Endothelial cell of umbilical vein (primary cell): ENCODE measurements at regions not wholly inside any gene's neighbourhood (a gene's known extent, or its start where the extent isn't known, plus 50 kb on each side); places are given as distances from the start of the nearest gene placed in this dataset.

Experiments
- CTCF ChIP-seq, 2 donors: IDR thresholded peaks; 1 replicate in 1 of 2; 2 replicates in 1 of 2; pipeline ENCODE4 v1.5.1; 2011; ENCODE audit warnings: low read length in 2 of 2, mild to moderate bottlenecking in 2 of 2, moderate library complexity in 2 of 2, control low read depth in 1 of 2, inconsistent platforms in 1 of 2, low read depth in 1 of 2; ENCODE audit not compliant: insufficient read depth in 1 of 2; ENCODE audit errors: extremely low read depth in 1 of 2
- EZH2 ChIP-seq: IDR thresholded peaks from 2 replicates; pipeline ENCODE4 v1.6.1; 2012; ENCODE audit warnings: borderline replicate concordance, low read depth, mild to moderate bottlenecking, moderate library complexity, low read length, inconsistent platforms; ENCODE audit not compliant: severe bottlenecking
- MAX ChIP-seq: IDR thresholded peaks from 2 replicates; pipeline ENCODE4 v1.6.1; 2011; ENCODE audit not compliant: insufficient read depth, insufficient read length
- POLR2A ChIP-seq: IDR thresholded peaks from 2 replicates; pipeline ENCODE4 v1.6.1; 2012; ENCODE audit warnings: low read depth, mild to moderate bottlenecking, control low read depth, low read length
- POLR2AphosphoS5 ChIP-seq: IDR thresholded peaks from 2 replicates; pipeline ENCODE4 v1.6.1; 2012; ENCODE audit warnings: low read depth, mild to moderate bottlenecking, control low read depth, low read length, moderate library complexity; ENCODE audit not compliant: insufficient read depth

GRCh38 chr11:39037611-39038010 is 2421.8 kb downstream of the LRRC4C start:
- no peak for TF ChIP-seq POLR2AphosphoS5
- no peak for TF ChIP-seq POLR2A
- no peak for TF ChIP-seq MAX
- TF ChIP-seq CTCF (IDR thresholded peaks at IDR 0.05; ENCODE audit: extremely low read depth in 1 of 2, insufficient read depth in 1 of 2, low read depth in 1 of 2, low read length in 2 of 2): no peak
- no peak for TF ChIP-seq EZH2
